HCT116 (cell line): ENCODE measurements at regions not wholly inside any gene's neighbourhood (a gene's known extent, or its start where the extent isn't known, plus 50 kb on each side); places are given as distances from the start of the nearest gene placed in this dataset.

ENCODE experiments used
- ATAC-seq: fragments of 200-7000 bp; cut with Tn5 transposase; 2 replicates; pipeline ENCODE4 v1.9.1; 2020; ENCODE audit warnings: mild to moderate bottlenecking, moderate library complexity
- BruUV-seq: library from RNA; stranded (reverse); fragments of 400-500 nt; replicated peaks from 2 replicates; lab custom pipeline; 2021; lab: Mats Ljungman, UMichigan
- CTCF ChIA-PET: fragments of 300-600 bp; sonication (Branson Sonifier 250); formaldehyde crosslinking; loops from one replicate; lab custom pipeline; 2021; ENCODE audit warnings: antibody characterized with exemption; lab: Charles Lee
- POLR2A ChIA-PET: fragments of 300-600, 350-600 bp; sonication (Branson Sonifier 250); formaldehyde crosslinking; loops from one replicate; lab custom pipeline; 2021; ENCODE audit warnings: antibody characterized with exemption; lab: Charles Lee
- RAD21 ChIA-PET, 2 experiments: fragments of 300-600 bp; sonication (Branson Sonifier 250); formaldehyde crosslinking; loops; one replicate each; lab custom pipeline; 2023; ENCODE audit warnings: low total read pairs in 2 of 2; ENCODE audit not compliant: uncharacterized antibody in 2 of 2, unreplicated experiment in 2 of 2, low non-redundant PET in 1 of 2; lab: Charles Lee
- DNase-seq: peaks from one replicate; pipeline ENCODE4 v3.0.0-alpha.2; 2010; ENCODE audit warnings: low read depth, low spot score
- H2AFZ ChIP-seq: fragments of 200-600 bp; shearing (Covaris generic), sonication (generic); 2 replicates; pipeline ENCODE4 v1.6.1; 2017; ENCODE audit warnings: low read depth, mixed run types, mixed read lengths, antibody characterized with exemption, low read length; ENCODE audit not compliant: poor library complexity, severe bottlenecking
- H3K27ac ChIP-seq: 2 replicates; pipeline ENCODE4 v1.5.1; 2012; ENCODE audit warnings: low read depth, low read length
- H3K27me3 ChIP-seq: fragments of 200-600 bp; sonication (generic); 2 replicates; pipeline ENCODE4 v1.6.1; 2016; ENCODE audit warnings: mixed run types, low read length, mixed read lengths; ENCODE audit not compliant: insufficient read depth
- H3K36me3 ChIP-seq, 2 experiments: fragments of 200-500 bp in 1 of 2; fragments of 200-600 bp in 1 of 2; sonication (Bioruptor generic) in 1 of 2; sonication (generic) in 1 of 2; 2 replicates each; pipeline versions ENCODE4 v1.5.1 to v1.6.1; 2014 to 2016; ENCODE audit warnings: low read length in 2 of 2, inconsistent platforms in 1 of 2, mixed read lengths in 1 of 2, mixed run types in 1 of 2; ENCODE audit not compliant: insufficient read depth in 2 of 2, control insufficient read depth in 1 of 2
- H3K4me1 ChIP-seq, 2 experiments: fragments of 200-600 bp in 1 of 2; sonication (generic) in 1 of 2; 2 replicates each; pipeline versions ENCODE4 v1.5.1 to v1.6.1; 2012 to 2017; ENCODE audit warnings: low read length in 2 of 2, inconsistent platforms in 1 of 2, mild to moderate bottlenecking in 1 of 2, mixed read lengths in 1 of 2, mixed run types in 1 of 2, moderate library complexity in 1 of 2; ENCODE audit not compliant: insufficient read depth in 2 of 2, control insufficient read depth in 1 of 2
- H3K4me2 ChIP-seq: fragments of 200-600 bp; sonication (generic); 2 replicates; pipeline ENCODE4 v1.6.1; 2017; ENCODE audit warnings: mixed run types, low read length, mixed read lengths
- H3K4me3 ChIP-seq, 2 experiments: fragments of 200-600 bp in 1 of 2; sonication (generic) in 1 of 2; replicated peaks in 1 of 2; 2 replicates each; pipeline ENCODE4 v1.5.1; 2011 to 2016; ENCODE audit warnings: low read length in 2 of 2, control low read depth in 1 of 2, low read depth in 1 of 2, mild to moderate bottlenecking in 1 of 2, mixed read lengths in 1 of 2, mixed run types in 1 of 2
- H3K79me2 ChIP-seq: fragments of 200-600 bp; sonication (generic); 2 replicates; pipeline ENCODE4 v1.6.1; 2017; ENCODE audit warnings: mild to moderate bottlenecking, mixed run types, low read length, moderate library complexity, mixed read lengths; ENCODE audit not compliant: insufficient read depth
- H3K9ac ChIP-seq: fragments of 200-600 bp; sonication (generic); 2 replicates; pipeline ENCODE4 v1.6.1; 2016; ENCODE audit warnings: low read length, mixed read lengths
- H3K9me2 ChIP-seq: fragments of 200-600 bp; sonication (generic), shearing (Covaris generic); 2 replicates; pipeline ENCODE4 v1.6.1; 2017; ENCODE audit warnings: mixed run types, mild to moderate bottlenecking, moderate library complexity; ENCODE audit not compliant: insufficient read depth
- H3K9me3 ChIP-seq, 2 experiments: fragments of 200-500 bp in 1 of 2; fragments of 200-600 bp in 1 of 2; sonication (Bioruptor generic) in 1 of 2; sonication (generic) in 1 of 2; 2 replicates each; pipeline ENCODE4 v1.6.1; 2014 to 2017; ENCODE audit warnings: low read length in 2 of 2, mixed read lengths in 2 of 2, inconsistent platforms in 1 of 2, low read depth in 1 of 2, mild to moderate bottlenecking in 1 of 2, mixed run types in 1 of 2, moderate library complexity in 1 of 2; ENCODE audit not compliant: control insufficient read depth in 1 of 2, insufficient read depth in 1 of 2
- H4K20me1 ChIP-seq: fragments of 200-600 bp; sonication (generic), shearing (Covaris generic); 2 replicates; pipeline ENCODE4 v1.6.1; 2017; ENCODE audit warnings: mixed run types, mild to moderate bottlenecking, moderate library complexity; ENCODE audit not compliant: insufficient read depth
- ATF3 ChIP-seq: IDR thresholded peaks from 2 replicates; pipeline ENCODE4 v1.6.1; 2012
- ELF1 ChIP-seq: IDR thresholded peaks from 2 replicates; pipeline ENCODE4 v1.6.1; 2012; ENCODE audit warnings: low read depth, borderline replicate concordance
- RAD21 ChIP-seq: IDR thresholded peaks from 2 replicates; pipeline ENCODE4 v1.6.1; 2012; ENCODE audit warnings: low read depth, mild to moderate bottlenecking
- intact Hi-C: fragments of 100-400 bp; cut with micrococcal nuclease; formaldehyde crosslinking; loops from 2 replicates; pipeline ENCODE4 v1.10.0; 2022
- TF ChIP-seq, protein P1 (sequence below): IDR thresholded peaks from 2 replicates; pipeline ENCODE4 v1.6.1; 2011; ENCODE audit warnings: mild to moderate bottlenecking, low read length, moderate library complexity; ENCODE audit not compliant: insufficient replicate concordance; ENCODE audit errors: extremely low read depth

DNA sequence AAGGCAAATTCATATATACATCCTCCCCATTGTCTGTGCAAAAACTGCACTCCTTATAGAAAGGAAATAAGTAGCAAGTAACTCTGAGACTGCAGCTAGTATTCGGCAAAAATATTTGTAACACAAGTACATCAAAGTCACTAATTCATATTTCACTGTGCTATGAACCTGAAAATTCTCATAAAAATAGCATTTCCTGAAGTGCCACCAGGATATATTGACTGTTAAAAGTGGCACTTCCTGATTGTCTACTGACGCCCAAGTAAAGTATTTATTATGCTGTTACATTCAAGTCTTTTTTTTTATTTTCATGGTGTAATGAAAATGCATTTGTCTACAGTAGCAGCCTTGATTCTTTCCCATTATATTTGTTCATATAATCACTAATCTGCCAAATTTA lies 673.8 kb downstream of the PTPRC start:
- no peaks in the 10 kb centered on the region for H3K9me2 ChIP-seq
- H3K27ac ChIP-seq = no peak overlapping the region
- no peaks in the 10 kb centered on the region for H3K4me1 ChIP-seq
- TF ChIP-seq, protein P1, sequence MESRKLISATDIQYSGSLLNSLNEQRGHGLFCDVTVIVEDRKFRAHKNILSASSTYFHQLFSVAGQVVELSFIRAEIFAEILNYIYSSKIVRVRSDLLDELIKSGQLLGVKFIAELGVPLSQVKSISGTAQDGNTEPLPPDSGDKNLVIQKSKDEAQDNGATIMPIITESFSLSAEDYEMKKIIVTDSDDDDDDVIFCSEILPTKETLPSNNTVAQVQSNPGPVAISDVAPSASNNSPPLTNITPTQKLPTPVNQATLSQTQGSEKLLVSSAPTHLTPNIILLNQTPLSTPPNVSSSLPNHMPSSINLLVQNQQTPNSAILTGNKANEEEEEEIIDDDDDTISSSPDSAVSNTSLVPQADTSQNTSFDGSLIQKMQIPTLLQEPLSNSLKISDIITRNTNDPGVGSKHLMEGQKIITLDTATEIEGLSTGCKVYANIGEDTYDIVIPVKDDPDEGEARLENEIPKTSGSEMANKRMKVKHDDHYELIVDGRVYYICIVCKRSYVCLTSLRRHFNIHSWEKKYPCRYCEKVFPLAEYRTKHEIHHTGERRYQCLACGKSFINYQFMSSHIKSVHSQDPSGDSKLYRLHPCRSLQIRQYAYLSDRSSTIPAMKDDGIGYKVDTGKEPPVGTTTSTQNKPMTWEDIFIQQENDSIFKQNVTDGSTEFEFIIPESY = no peak
- TF ChIP-seq ELF1 = no peak
- no peaks in the 10 kb centered on the region for H4K20me1 ChIP-seq
- CTCF ChIA-PET = no interaction called here
- DNase-seq (no peak), ATAC-seq (no peak)
- BruUV-seq = no TSS peak
- no peak overlapping the region for H3K4me2 ChIP-seq
- RAD21 ChIA-PET = no interaction called here
- H3K79me2 ChIP-seq = no peaks in the 10 kb centered on the region
- intact Hi-C loops = no loop called here
- no peaks in the 10 kb centered on the region for H3K27me3 ChIP-seq
- H3K4me3 ChIP-seq = no peak overlapping the region
- H3K9me3 ChIP-seq = no peaks in the 10 kb centered on the region
- no peaks in the 10 kb centered on the region for H3K36me3 ChIP-seq
- H3K9ac ChIP-seq = no peak overlapping the region
- no peak overlapping the region for H2AFZ ChIP-seq
- POLR2A ChIA-PET = no interaction called here

DNA sequence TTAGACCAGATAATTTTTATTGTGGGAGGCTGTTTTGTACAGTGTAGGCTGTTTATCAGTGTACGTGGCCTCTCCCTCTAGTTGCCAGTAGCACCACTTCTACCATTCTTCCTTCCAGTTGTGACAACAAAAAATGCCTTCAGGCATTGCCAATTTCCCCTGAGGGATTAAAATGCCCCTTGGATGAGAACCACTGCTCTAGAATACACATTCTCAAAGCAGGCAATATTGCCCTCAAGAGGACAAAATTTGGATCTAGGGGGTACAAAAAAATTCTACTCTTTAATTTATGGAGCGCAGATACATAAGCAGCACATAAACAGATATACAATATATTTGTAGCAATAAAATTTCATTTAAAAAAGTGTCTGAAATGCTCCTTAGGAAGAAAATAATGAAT lies 674.6 kb downstream of the PTPRC start:
- BruUV-seq = no TSS peak
- intact Hi-C loops = no loop called here
- H3K9me2 ChIP-seq = no peaks in the 10 kb centered on the region
- no peaks in the 10 kb centered on the region for H3K4me1 ChIP-seq
- H3K27ac ChIP-seq = no peak overlapping the region
- TF ChIP-seq RAD21 (peak; percentile 15; the same call in 1 of the 2 replicates), ATF3 (no peak)
- no peak overlapping the region for H2AFZ ChIP-seq
- RAD21 ChIA-PET = no interaction called here
- no peak for DNase-seq
- no peaks in the 10 kb centered on the region for H3K79me2 ChIP-seq
- H3K36me3 ChIP-seq = no peaks in the 10 kb centered on the region
- H3K9me3 ChIP-seq = no peaks in the 10 kb centered on the region
- CTCF ChIA-PET = no interaction called here
- H3K9ac ChIP-seq = no peak overlapping the region
- no peak for ATAC-seq
- H4K20me1 ChIP-seq = no peaks in the 10 kb centered on the region
- POLR2A ChIA-PET = no interaction called here
- H3K4me3 ChIP-seq = no peak overlapping the region
- H3K4me2 ChIP-seq = no peak overlapping the region
- H3K27me3 ChIP-seq = no peaks in the 10 kb centered on the region
